ENCODE measurements at regions not wholly inside any gene's neighbourhood (a gene's known extent, or its start where the extent isn't known, plus 50 kb on each side); places are given as distances from the start of the nearest gene placed in this dataset.

DNA sequence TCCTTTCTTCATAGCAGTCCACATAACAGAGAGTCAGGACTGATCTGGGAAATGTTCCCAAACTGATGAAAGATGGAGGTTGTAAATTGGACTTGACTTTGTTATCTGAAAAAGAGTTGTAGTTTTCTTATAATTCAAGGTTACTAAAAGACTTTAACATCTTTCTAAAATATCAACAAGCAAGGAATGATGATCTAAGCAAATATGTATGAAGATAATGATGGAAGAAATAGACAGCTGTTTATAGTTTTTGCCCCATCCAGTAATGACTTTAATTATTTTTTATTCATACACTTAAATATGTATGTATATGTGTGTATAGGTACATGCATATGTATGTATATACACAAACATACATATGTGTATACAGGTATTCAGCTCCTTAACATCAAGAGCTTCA is 411.1 kb upstream of the SPOCK3 start:
- H3K27me3 ChIP-seq (ENCODE audit: control insufficient read depth, insufficient read depth, low read length): no peaks in the 10 kb centered on the region; the same call in 1 of the 2 replicates
- no peak overlapping the region for H3K4me3 ChIP-seq (ENCODE audit: insufficient read depth, low read depth, low read length)
- H3K36me3 ChIP-seq (replicated peaks; ENCODE audit: control insufficient read depth, insufficient read depth, low read length): no peaks in the 10 kb centered on the region
- no peak for DNase-seq

GRCh38 chr4:167652267-167652666 is 418.0 kb upstream of the SPOCK3 start:
- no peak for DNase-seq
- no peaks in the 10 kb centered on the region for H3K36me3 ChIP-seq (replicated peaks; ENCODE audit: control insufficient read depth, insufficient read depth, low read length)

GRCh38 chr4:167688660-167689142 is 403.6 kb upstream of the ANXA10 start:
- H3K27me3 ChIP-seq (ENCODE audit: control insufficient read depth, insufficient read depth, low read length): no peaks in the 10 kb centered on the region
- no peaks in the 10 kb centered on the region for H3K36me3 ChIP-seq (replicated peaks; ENCODE audit: control insufficient read depth, insufficient read depth, low read length)
- DNase-seq: no peak
- H3K4me3 ChIP-seq (ENCODE audit: insufficient read depth, low read depth, low read length): peak overlapping the region; percentile 24

More at GRCh38 chr4:167652267-167652666, 418.0 kb upstream of the SPOCK3 start:
- no peaks in the 10 kb centered on the region for H3K27me3 ChIP-seq (ENCODE audit: control insufficient read depth, insufficient read depth, low read length)
- H3K4me3 ChIP-seq (ENCODE audit: insufficient read depth, low read depth, low read length): no peak overlapping the region

DNA sequence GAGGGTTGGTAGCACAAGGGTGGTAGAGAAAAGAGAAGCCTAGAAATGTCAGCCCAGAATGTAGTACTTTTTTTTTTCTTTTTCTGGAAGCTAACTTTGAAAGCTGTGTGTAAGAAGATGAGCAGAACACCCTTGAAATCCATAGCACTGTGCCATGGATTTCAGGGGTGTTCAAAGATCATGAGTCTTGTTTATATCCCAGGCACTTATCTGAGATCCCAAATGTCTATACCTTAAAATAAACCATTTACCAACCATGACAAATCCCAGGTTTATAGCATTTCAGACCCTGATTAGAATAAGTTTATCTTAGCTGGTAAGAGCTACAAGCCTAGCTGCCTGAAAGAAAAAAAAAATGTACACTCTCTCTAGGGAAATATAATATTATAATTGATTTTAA is 389.9 kb upstream of the ANXA10 start:
- DNase-seq: no peak
- Histone ChIP-seq H3K4me3 (ENCODE audit: insufficient read depth, low read depth, low read length) (no peak overlapping the region), H3K36me3 (replicated peaks; ENCODE audit: control insufficient read depth, insufficient read depth, low read length) (no peaks in the 10 kb centered on the region), H3K27me3 (ENCODE audit: control insufficient read depth, insufficient read depth, low read length) (no peaks in the 10 kb centered on the region)

- no peaks in the 10 kb centered on the region for H3K36me3 ChIP-seq (replicated peaks; ENCODE audit: control insufficient read depth, insufficient read depth, low read length)
- no peak overlapping the region for H3K4me3 ChIP-seq (ENCODE audit: insufficient read depth, low read depth, low read length)
- no peak for DNase-seq
- no peaks in the 10 kb centered on the region for H3K27me3 ChIP-seq (ENCODE audit: control insufficient read depth, insufficient read depth, low read length)
These were observed 380.8 kb upstream of the ANXA10 start for GRCh38 chr4:167711517-167711916.

DNA sequence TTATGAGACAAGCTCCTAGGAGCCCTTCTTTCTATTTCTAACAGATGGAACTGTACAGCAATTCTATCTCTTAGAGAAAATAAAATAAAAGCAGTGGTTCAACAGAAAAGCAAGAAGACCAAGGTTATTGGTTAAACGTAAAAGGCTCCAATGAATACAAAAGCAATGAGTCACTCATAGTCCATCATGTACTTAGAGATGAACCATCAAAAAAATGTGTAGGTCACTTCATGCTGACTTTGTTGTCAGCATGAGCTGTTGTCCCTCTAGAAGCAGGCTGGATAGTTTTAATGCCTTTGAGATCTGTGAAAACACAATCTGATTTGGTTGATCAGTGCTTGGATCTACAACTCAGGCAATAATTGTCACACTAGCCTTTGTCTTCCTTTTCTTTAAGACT is 378.6 kb upstream of the ANXA10 start:
- H3K4me3 ChIP-seq (ENCODE audit: insufficient read depth, low read depth, low read length): no peak overlapping the region
- no peak for DNase-seq
- H3K36me3 ChIP-seq (replicated peaks; ENCODE audit: control insufficient read depth, insufficient read depth, low read length): no peaks in the 10 kb centered on the region
- no peaks in the 10 kb centered on the region for H3K27me3 ChIP-seq (ENCODE audit: control insufficient read depth, insufficient read depth, low read length)

DNA sequence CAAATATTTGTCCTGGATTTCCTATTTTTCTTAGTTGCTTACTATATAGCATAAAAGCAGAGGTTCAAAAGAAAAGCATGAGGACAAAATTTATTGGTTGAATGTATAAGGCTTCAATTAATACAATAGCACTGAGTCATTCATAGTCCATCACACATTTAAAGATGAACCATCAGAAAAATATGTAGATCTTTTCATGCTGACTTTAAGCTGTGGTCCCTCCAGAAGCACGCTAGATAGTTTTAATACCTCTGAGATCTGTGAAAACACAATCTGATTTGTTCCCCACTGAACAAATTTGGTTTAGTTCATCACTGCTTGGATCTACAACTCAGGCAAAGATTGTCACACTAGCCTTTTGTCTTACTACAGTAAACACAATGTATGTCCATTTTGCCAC is 377.2 kb upstream of the ANXA10 start:
- Histone ChIP-seq H3K4me3 (ENCODE audit: insufficient read depth, low read depth, low read length) (no peak overlapping the region), H3K36me3 (replicated peaks; ENCODE audit: control insufficient read depth, insufficient read depth, low read length) (no peaks in the 10 kb centered on the region), H3K27me3 (ENCODE audit: control insufficient read depth, insufficient read depth, low read length) (no peaks in the 10 kb centered on the region)
- DNase-seq: no peak

GRCh38 chr4:167717495-167717894 is 374.8 kb upstream of the ANXA10 start:
- no peaks in the 10 kb centered on the region for H3K27me3 ChIP-seq (ENCODE audit: control insufficient read depth, insufficient read depth, low read length)
- no peaks in the 10 kb centered on the region for H3K36me3 ChIP-seq (replicated peaks; ENCODE audit: control insufficient read depth, insufficient read depth, low read length)
- no peak overlapping the region for H3K4me3 ChIP-seq (ENCODE audit: insufficient read depth, low read depth, low read length)
- DNase-seq: no peak

DNA sequence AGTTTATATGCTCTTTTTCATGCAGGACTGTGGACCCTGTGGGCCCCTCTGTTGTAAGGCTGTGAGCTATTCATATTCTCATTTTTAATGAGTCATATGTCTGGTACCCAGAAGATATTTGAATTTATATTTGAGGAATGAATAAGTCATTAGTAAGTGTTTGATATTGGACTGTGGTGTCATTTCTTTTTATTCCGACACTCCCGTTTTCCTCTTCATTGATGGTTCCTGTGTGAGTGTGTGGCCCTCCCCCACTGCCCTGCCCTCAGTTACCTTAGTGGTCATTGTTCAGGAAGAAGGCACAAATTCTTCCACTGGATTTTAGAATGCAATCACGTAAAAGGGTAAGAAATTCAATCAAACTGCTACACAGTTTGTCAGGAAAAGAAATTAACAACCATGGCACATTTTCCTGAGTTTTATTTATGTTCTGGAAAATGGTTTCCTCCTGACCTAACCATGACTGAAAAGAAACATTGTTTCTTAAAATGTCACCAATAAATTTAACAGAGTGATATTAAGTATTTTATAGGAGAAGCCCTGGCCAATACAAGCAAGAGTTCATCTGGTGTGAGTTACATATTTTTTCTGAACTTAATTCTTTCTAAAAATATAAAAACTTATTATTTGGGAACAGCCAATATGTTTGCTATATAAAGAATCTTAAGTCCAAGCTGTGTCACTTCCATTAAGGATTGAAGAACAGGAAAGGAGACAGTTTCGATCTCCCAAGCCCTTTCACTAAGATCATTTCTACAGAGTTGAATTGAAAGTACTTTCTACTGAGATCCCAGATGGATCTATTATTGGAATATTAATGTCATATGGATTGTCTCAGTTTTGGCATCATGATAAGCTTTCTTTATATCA is 370.5 kb upstream of the ANXA10 start:
- Histone ChIP-seq H3K27me3 (ENCODE audit: control insufficient read depth, insufficient read depth, low read length) (no peaks in the 10 kb centered on the region), H3K4me3 (ENCODE audit: insufficient read depth, low read depth, low read length) (no peak overlapping the region), H3K36me3 (replicated peaks; ENCODE audit: control insufficient read depth, insufficient read depth, low read length) (no peaks in the 10 kb centered on the region)
- DNase-seq: no peak

- no peak for DNase-seq
- H3K4me3 ChIP-seq (ENCODE audit: insufficient read depth, low read depth, low read length): no peak overlapping the region
These were observed 369.9 kb upstream of the ANXA10 start for GRCh38 chr4:167722487-167722808.

DNA sequence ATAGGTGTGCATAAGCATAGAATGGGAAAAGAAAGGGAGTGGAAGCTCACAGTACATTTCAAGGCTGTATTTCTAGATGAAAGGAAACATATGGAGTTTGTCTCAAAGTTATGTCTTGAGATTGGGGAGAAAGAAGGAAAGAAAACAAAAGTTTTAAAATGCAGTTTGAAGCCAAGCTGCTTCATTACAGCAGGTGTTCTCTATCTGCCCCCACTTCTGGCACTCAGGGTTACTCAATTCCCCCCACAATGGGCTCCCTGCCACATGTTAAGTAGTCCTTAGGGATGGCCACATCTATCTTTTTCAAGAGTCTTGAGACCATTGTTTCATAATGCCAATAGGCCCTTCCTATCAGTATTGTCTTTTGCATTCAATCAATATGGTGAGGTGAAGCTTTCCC is 367.4 kb upstream of the ANXA10 start:
- Histone ChIP-seq H3K27me3 (ENCODE audit: control insufficient read depth, insufficient read depth, low read length) (no peaks in the 10 kb centered on the region), H3K4me3 (ENCODE audit: insufficient read depth, low read depth, low read length) (no peak overlapping the region), H3K36me3 (replicated peaks; ENCODE audit: control insufficient read depth, insufficient read depth, low read length) (no peaks in the 10 kb centered on the region)
- no peak for DNase-seq

More at GRCh38 chr4:167722487-167722808, 369.9 kb upstream of the ANXA10 start:
- H3K27me3 ChIP-seq (ENCODE audit: control insufficient read depth, insufficient read depth, low read length): no peaks in the 10 kb centered on the region
- no peaks in the 10 kb centered on the region for H3K36me3 ChIP-seq (replicated peaks; ENCODE audit: control insufficient read depth, insufficient read depth, low read length)

GRCh38 chr4:167730769-167731168 is 361.6 kb upstream of the ANXA10 start:
- H3K27me3 ChIP-seq (ENCODE audit: control insufficient read depth, insufficient read depth, low read length): no peaks in the 10 kb centered on the region
- no peak overlapping the region for H3K4me3 ChIP-seq (ENCODE audit: insufficient read depth, low read depth, low read length)
- H3K36me3 ChIP-seq (replicated peaks; ENCODE audit: control insufficient read depth, insufficient read depth, low read length): no peaks in the 10 kb centered on the region
- no peak for DNase-seq

DNA sequence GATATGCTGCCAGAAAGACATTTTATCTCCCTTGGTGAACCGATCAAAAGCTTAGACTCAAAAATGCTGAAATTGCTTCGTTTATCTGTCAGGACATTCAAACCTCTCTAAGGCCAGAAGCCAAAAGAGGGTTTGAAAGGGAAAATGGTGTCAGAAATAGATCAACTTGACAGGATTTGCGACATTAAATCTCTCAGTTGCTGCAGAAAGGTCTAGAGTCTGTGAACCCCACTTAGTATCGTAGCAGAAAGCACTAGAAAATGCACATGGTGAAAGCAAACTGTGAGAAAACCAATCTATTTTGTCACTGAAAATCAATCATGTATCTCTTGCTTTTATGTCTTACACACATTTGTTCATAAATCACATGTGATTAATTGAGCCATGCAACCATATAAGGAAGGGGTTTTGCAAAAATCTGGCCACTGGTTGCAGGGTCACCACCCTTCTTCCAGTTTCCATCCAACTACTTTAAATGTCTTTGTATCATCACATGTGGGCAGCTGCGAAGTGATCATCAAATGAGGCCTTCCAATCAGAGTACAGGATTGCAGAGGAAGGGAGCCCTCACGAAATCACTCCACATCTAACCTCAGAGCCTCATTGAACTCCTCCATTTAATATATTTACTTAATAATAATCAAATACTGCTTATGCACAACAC is 347.2 kb upstream of the ANXA10 start:
- H3K36me3 ChIP-seq (replicated peaks; ENCODE audit: control insufficient read depth, insufficient read depth, low read length): no peaks in the 10 kb centered on the region
- H3K27me3 ChIP-seq (ENCODE audit: control insufficient read depth, insufficient read depth, low read length): no peaks in the 10 kb centered on the region
- no peak overlapping the region for H3K4me3 ChIP-seq (ENCODE audit: insufficient read depth, low read depth, low read length)
- DNase-seq: no peak

GRCh38 chr4:167767281-167767680 is 325.1 kb upstream of the ANXA10 start:
- Histone ChIP-seq H3K27me3 (ENCODE audit: control insufficient read depth, insufficient read depth, low read length) (no peaks in the 10 kb centered on the region), H3K4me3 (ENCODE audit: insufficient read depth, low read depth, low read length) (no peak overlapping the region), H3K36me3 (replicated peaks; ENCODE audit: control insufficient read depth, insufficient read depth, low read length) (no peaks in the 10 kb centered on the region)
- DNase-seq: no peak

GRCh38 chr4:167774646-167775045 is 317.7 kb upstream of the ANXA10 start:
- H3K4me3 ChIP-seq (ENCODE audit: insufficient read depth, low read depth, low read length): no peak overlapping the region
- no peak for DNase-seq
- no peaks in the 10 kb centered on the region for H3K36me3 ChIP-seq (replicated peaks; ENCODE audit: control insufficient read depth, insufficient read depth, low read length)
- no peaks in the 10 kb centered on the region for H3K27me3 ChIP-seq (ENCODE audit: control insufficient read depth, insufficient read depth, low read length)
